SK-N-SH (cell line): ENCODE measurements at regions not wholly inside any gene's neighbourhood (a gene's known extent, or its start where the extent isn't known, plus 50 kb on each side); places are given as distances from the start of the nearest gene placed in this dataset.

Experiments used
- CTCF ChIA-PET: fragments of 300-600, 350-600 bp; formaldehyde crosslinking; extraction: SDS; loops from one replicate; lab custom pipeline; 2021; lab: Yijun Ruan, JAX
- POLR2A ChIA-PET: fragments of 350-600 bp; sonication (Branson Sonifier 250); formaldehyde crosslinking; extraction: SDS; loops from one replicate; lab custom pipeline; 2020; ENCODE audit warnings: antibody characterized with exemption, inconsistent platforms; lab: Yijun Ruan, JAX
- DNase-seq: peaks from one replicate; pipeline ENCODE4 v3.0.0; 2012
- H2AFZ ChIP-seq: fragments of 200-600 bp; sonication (generic); 2 replicates; pipeline ENCODE4 v1.8.1; 2016; ENCODE audit warnings: antibody characterized with exemption, mild to moderate bottlenecking, low read depth
- H3F3A ChIP-seq: fragments of 200-600 bp; sonication (generic); replicated peaks from 2 replicates; pipeline ENCODE3; 2016; ENCODE audit warnings: antibody characterized with exemption, mild to moderate bottlenecking; ENCODE audit not compliant: insufficient read depth
- H3K27ac ChIP-seq, 2 experiments: fragments of 200-500 bp in 1 of 2; fragments of 200-600 bp in 1 of 2; sonication (Bioruptor generic) in 1 of 2; sonication (generic), shearing (Covaris generic) in 1 of 2; 2 replicates each; pipeline versions ENCODE4 v1.5.1 to v1.6.1; 2014 to 2016; ENCODE audit warnings: low read depth in 2 of 2, inconsistent platforms in 1 of 2, low read length in 1 of 2, mild to moderate bottlenecking in 1 of 2, mixed read lengths in 1 of 2
- H3K27me3 ChIP-seq: fragments of 200-600 bp; sonication (generic), shearing (Covaris generic); 2 replicates; pipeline ENCODE4 v1.6.1; 2016; ENCODE audit warnings: mixed run types; ENCODE audit not compliant: insufficient read depth
- H3K36me3 ChIP-seq, 2 experiments: fragments of 200-500 bp in 1 of 2; fragments of 200-600 bp in 1 of 2; sonication (Bioruptor generic) in 1 of 2; sonication (generic) in 1 of 2; replicated peaks in 1 of 2; 2 replicates each; pipeline versions ENCODE3 to v1.5.1; 2014 to 2016; ENCODE audit warnings: low read length in 1 of 2, mild to moderate bottlenecking in 1 of 2; ENCODE audit not compliant: insufficient read depth in 2 of 2, control insufficient read depth in 1 of 2
- H3K4me1 ChIP-seq, 2 experiments: fragments of 200-500 bp in 1 of 2; fragments of 200-600 bp in 1 of 2; sonication (Bioruptor generic) in 1 of 2; sonication (generic), shearing (Covaris generic) in 1 of 2; 2 replicates each; pipeline versions ENCODE4 v1.5.1 to v1.6.1; 2014 to 2016; ENCODE audit warnings: low read depth in 1 of 2, low read length in 1 of 2, mixed run types in 1 of 2; ENCODE audit not compliant: insufficient read depth in 2 of 2, control insufficient read depth in 1 of 2
- H3K4me2 ChIP-seq: fragments of 200-600 bp; sonication (generic), shearing (Covaris generic); 2 replicates; pipeline ENCODE4 v1.6.1; 2017; ENCODE audit warnings: mixed run types
- H3K4me3 ChIP-seq, 2 experiments: fragments of 200-500 bp in 1 of 2; fragments of 200-600 bp in 1 of 2; sonication (Bioruptor generic) in 1 of 2; sonication (generic), shearing (Covaris generic) in 1 of 2; 2 replicates each; pipeline versions ENCODE4 v1.5.1 to v1.8.1; 2014 to 2016; ENCODE audit warnings: low read depth in 2 of 2, inconsistent platforms in 1 of 2, low read length in 1 of 2, mild to moderate bottlenecking in 1 of 2, mixed read lengths in 1 of 2, moderate library complexity in 1 of 2
- H3K79me2 ChIP-seq: fragments of 200-600 bp; sonication (generic); 2 replicates; pipeline ENCODE4 v1.8.1; 2017; ENCODE audit warnings: mild to moderate bottlenecking; ENCODE audit not compliant: insufficient read depth
- H3K9ac ChIP-seq: fragments of 200-600 bp; sonication (generic); 2 replicates; pipeline ENCODE4 v1.6.1; 2017; ENCODE audit warnings: mixed run types
- H3K9me2 ChIP-seq: fragments of 200-600 bp; sonication (generic); 2 replicates; pipeline ENCODE4 v1.6.1; 2017; ENCODE audit warnings: mixed run types
- H3K9me3 ChIP-seq: fragments of 200-600 bp; sonication (generic); 2 replicates; pipeline ENCODE4 v1.6.1; 2017; ENCODE audit warnings: mixed run types, mild to moderate bottlenecking, moderate library complexity
- H4K20me1 ChIP-seq: fragments of 200-600 bp; sonication (generic); 2 replicates; pipeline ENCODE4 v1.6.1; 2017; ENCODE audit warnings: mild to moderate bottlenecking, mixed run types; ENCODE audit not compliant: insufficient read depth
- CHD2 ChIP-seq: fragments of 150-350 bp; IDR thresholded peaks from 2 replicates; pipeline ENCODE4 v1.6.1; 2018; ENCODE audit warnings: low read length; ENCODE audit not compliant: partially characterized antibody
- ELF1 ChIP-seq: IDR thresholded peaks from 2 replicates; pipeline ENCODE4 v1.4.0; 2012
- EP300 ChIP-seq, 2 experiments: IDR thresholded peaks; 2 replicates each; pipeline versions ENCODE4 v1.4.0 to v1.6.1; 2012; ENCODE audit warnings: borderline replicate concordance in 1 of 2, low read depth in 1 of 2, low read length in 1 of 2
- EZH2phosphoT487 ChIP-seq: fragments of 200-600 bp; sonication (generic); IDR thresholded peaks from 2 replicates; pipeline ENCODE4 v1.6.1; 2017; ENCODE audit warnings: low read depth, mixed run types, mild to moderate bottlenecking, antibody characterized with exemption, moderate library complexity, borderline replicate concordance
- FOXJ3 ChIP-seq: sonication (generic); formaldehyde crosslinking; IDR thresholded peaks from 2 replicates; pipeline ENCODE4 v1.5.1; 2020; ENCODE audit warnings: mild to moderate bottlenecking, missing genetic modification reagents
- FOXM1 ChIP-seq: IDR thresholded peaks from 2 replicates; pipeline ENCODE4 v1.4.0; 2012; ENCODE audit warnings: low read depth, mild to moderate bottlenecking
- GABPA ChIP-seq: IDR thresholded peaks from 2 replicates; pipeline ENCODE4 v1.4.0; 2012; ENCODE audit warnings: low read depth, mild to moderate bottlenecking
- GATA2 ChIP-seq: sonication (generic); formaldehyde crosslinking; IDR thresholded peaks from 2 replicates; pipeline ENCODE4 v1.5.0; 2020; ENCODE audit warnings: mild to moderate bottlenecking, missing genetic modification reagents
- JUND ChIP-seq: IDR thresholded peaks from 2 replicates; pipeline ENCODE4 v1.4.0; 2012
- MAX ChIP-seq: IDR thresholded peaks from 2 replicates; pipeline ENCODE4 v1.4.0; 2012; ENCODE audit warnings: low read depth
- MXI1 ChIP-seq: IDR thresholded peaks from 2 replicates; pipeline ENCODE4 v1.6.1; 2012; ENCODE audit warnings: mild to moderate bottlenecking, low read depth, low read length, improper control_type of control experiment
- NFIC ChIP-seq: IDR thresholded peaks from 2 replicates; pipeline ENCODE4 v1.4.0; 2012; ENCODE audit warnings: borderline replicate concordance
- NRF1 ChIP-seq: IDR thresholded peaks from 2 replicates; pipeline ENCODE4 v1.6.1; 2012; ENCODE audit warnings: low read depth, mild to moderate bottlenecking, low read length
- POLR2AphosphoS5 ChIP-seq: IDR thresholded peaks from 2 replicates; pipeline ENCODE4 v1.6.1; 2012; ENCODE audit warnings: low read depth, low read length
- RAD21 ChIP-seq: IDR thresholded peaks from 2 replicates; pipeline ENCODE4 v1.6.1; 2012; ENCODE audit warnings: mild to moderate bottlenecking, low read length
- RCOR1 ChIP-seq: fragments of 150-350 bp; IDR thresholded peaks from 2 replicates; pipeline ENCODE4 v1.6.1; 2017; ENCODE audit warnings: antibody characterized with exemption, low read length
- REST ChIP-seq: IDR thresholded peaks from 2 replicates; pipeline ENCODE4 v1.6.1; 2012; ENCODE audit warnings: mild to moderate bottlenecking, low read depth, low read length, moderate library complexity
- SIN3A ChIP-seq: IDR thresholded peaks from 2 replicates; pipeline ENCODE4 v1.6.1; 2012; ENCODE audit warnings: low read depth, mild to moderate bottlenecking, low read length, moderate library complexity, borderline replicate concordance
- SMC3 ChIP-seq: IDR thresholded peaks from 2 replicates; pipeline ENCODE4 v1.6.1; 2012; ENCODE audit warnings: low read depth, low read length, improper control_type of control experiment
- TAF1 ChIP-seq: IDR thresholded peaks from 2 replicates; pipeline ENCODE4 v1.6.1; 2012; ENCODE audit warnings: low read depth, mild to moderate bottlenecking, low read length, moderate library complexity, borderline replicate concordance
- YY1 ChIP-seq: IDR thresholded peaks from 2 replicates; pipeline ENCODE4 v1.4.0; 2012; ENCODE audit warnings: low read depth, mild to moderate bottlenecking
- WGBS: methylation state at CpG from one replicate; pipeline ENCODE4 v1.1.6; 2017; ENCODE audit warnings: low lambda C conversion rate; 5-methylcytosine and 5-hydroxymethylcytosine counted together

- Histone ChIP-seq H3K9ac (no peak overlapping the region), H4K20me1 (no peaks in the 10 kb centered on the region), H3K27ac (peak overlapping the region in 1 of 2 experiments; percentile 45; a peak in 1 of 4 replicates), H3K4me2 (no peak overlapping the region), H3K4me3 (no peak overlapping the region), H3K4me1 (peaks cover 0 to 54% of the 10 kb centered on the region in 2 experiments; a peak in 2 of 4 replicates), H3F3A (no peaks in the 10 kb centered on the region), H3K36me3 (no peaks in the 10 kb centered on the region), H3K9me3 (no peaks in the 10 kb centered on the region), H3K79me2 (no peaks in the 10 kb centered on the region), H3K9me2 (no peaks in the 10 kb centered on the region), H3K27me3 (peaks cover 15% of the 10 kb centered on the region; the same call in 1 of the 2 replicates), H2AFZ (no peak overlapping the region)
- TF ChIP-seq JUND (no peak), FOXJ3 (CRISPR knock-in tag) (0 out of 2 replicates have a peak, but pooled peaks have one; percentile 65), GATA2 (CRISPR knock-in tag) (no peak), EP300 (IDR thresholded peaks at IDR 0.05; ENCODE audit: borderline replicate concordance in 1 of 2, low read depth in 1 of 2, low read length in 1 of 2) (peak in 1 of 2 experiments; percentile 54; a peak in 1 of 4 replicates), RCOR1 (peak; percentile 63; the same call in 1 of the 2 replicates)
- peak; percentile 34 for DNase-seq
- ChIA-PET POLR2A (interaction anchor here (1.2 to 1.8 kb wide), 3 partner anchors 10 to 122 kb away, joined by 3 to 17 read pairs (median 6); no protein-coding TSS in a partner anchor), CTCF (interaction anchor here (0.7 to 1.5 kb wide), 7 partner anchors 10 to 264 kb away, joined by 3 to 8 read pairs (median 4); partner anchors contain the start of gene NECTIN1)
- WGBS: 32% methylated on average over 4 of the region's 5 CpGs
These were observed 172.9 kb upstream of the NECTIN1 start for GRCh38 chr11:119901657-119902577.

GRCh38 chr11:119899997-119900396 lies 171.0 kb upstream of the NECTIN1 start:
- no peak for DNase-seq
- 30% methylated on average over 3 of the region's 3 CpGs for WGBS
- Histone ChIP-seq H3F3A (no peaks in the 10 kb centered on the region), H3K4me1 (peaks cover 0 to 43% of the 10 kb centered on the region in 2 experiments; a peak in 2 of 4 replicates), H3K4me3 (no peak overlapping the region), H3K9me2 (no peaks in the 10 kb centered on the region), H3K27ac (no peak overlapping the region), H4K20me1 (no peaks in the 10 kb centered on the region), H2AFZ (no peak overlapping the region), H3K79me2 (no peaks in the 10 kb centered on the region), H3K27me3 (peaks cover 15% of the 10 kb centered on the region; the same call in 1 of the 2 replicates), H3K9me3 (no peaks in the 10 kb centered on the region), H3K4me2 (no peak overlapping the region), H3K9ac (no peak overlapping the region), H3K36me3 (no peaks in the 10 kb centered on the region)
- ChIA-PET CTCF (no interaction called here), POLR2A (interaction anchor here (0.9 kb wide), 1 partner anchor 8 kb away, joined by 3 read pairs; no protein-coding TSS in a partner anchor)
- no peak for TF ChIP-seq ELF1
- no peak for TF ChIP-seq YY1
- no peak for TF ChIP-seq GABPA
- no peak for TF ChIP-seq TAF1
- TF ChIP-seq CHD2: no peak
- no peak for TF ChIP-seq POLR2AphosphoS5
- TF ChIP-seq EP300 (IDR thresholded peaks at IDR 0.05; ENCODE audit: borderline replicate concordance in 1 of 2, low read depth in 1 of 2, low read length in 1 of 2): no peak
- TF ChIP-seq JUND: no peak
- TF ChIP-seq MXI1: no peak
- TF ChIP-seq GATA2 (CRISPR knock-in tag): no peak
- no peak for TF ChIP-seq NFIC
- TF ChIP-seq MAX: no peak
- no peak for TF ChIP-seq EZH2phosphoT487
- no peak for TF ChIP-seq SIN3A
- no peak for TF ChIP-seq FOXM1
- TF ChIP-seq NRF1: no peak
- TF ChIP-seq SMC3: no peak
- no peak for TF ChIP-seq RAD21
- no peak for TF ChIP-seq REST
